ENCODE measurements at regions not wholly inside any gene's neighbourhood (a gene's known extent, or its start where the extent isn't known, plus 50 kb on each side); places are given as distances from the start of the nearest gene placed in this dataset.

DNA sequence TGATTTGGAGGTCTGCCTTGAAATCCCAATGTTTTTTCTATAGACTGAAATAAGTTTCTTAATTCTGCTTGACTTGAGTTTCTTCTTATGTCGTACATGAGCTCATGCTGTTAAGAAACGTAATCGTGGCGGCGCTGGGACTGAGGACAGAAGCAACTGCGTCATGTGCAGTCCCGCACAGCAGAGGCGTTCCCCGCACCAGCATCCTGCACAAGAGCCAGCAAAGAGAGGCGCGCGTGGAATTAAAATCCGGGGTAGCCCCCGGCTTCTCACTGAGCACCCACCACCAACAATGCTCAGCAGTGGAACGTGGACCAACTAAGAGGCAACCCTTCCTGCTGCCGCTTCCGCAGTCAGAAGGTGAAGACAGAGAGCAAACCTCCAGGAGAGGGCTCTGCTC, 496.2 kb upstream of the ADAMTS16 start:
- Mint-ChIP-seq H3K27me3 (no peaks in the 10 kb centered on the region), H3K27ac (no peak overlapping the region), H3K9me3 (peaks cover 11% of the 10 kb centered on the region), H3K4me1 (ENCODE audit: low read depth) (no peaks in the 10 kb centered on the region), H3K4me3 (no peak overlapping the region), H3K36me3 (ENCODE audit: low read depth) (no peaks in the 10 kb centered on the region)
- intact Hi-C loops (cut with micrococcal nuclease), result no loop called here

DNA sequence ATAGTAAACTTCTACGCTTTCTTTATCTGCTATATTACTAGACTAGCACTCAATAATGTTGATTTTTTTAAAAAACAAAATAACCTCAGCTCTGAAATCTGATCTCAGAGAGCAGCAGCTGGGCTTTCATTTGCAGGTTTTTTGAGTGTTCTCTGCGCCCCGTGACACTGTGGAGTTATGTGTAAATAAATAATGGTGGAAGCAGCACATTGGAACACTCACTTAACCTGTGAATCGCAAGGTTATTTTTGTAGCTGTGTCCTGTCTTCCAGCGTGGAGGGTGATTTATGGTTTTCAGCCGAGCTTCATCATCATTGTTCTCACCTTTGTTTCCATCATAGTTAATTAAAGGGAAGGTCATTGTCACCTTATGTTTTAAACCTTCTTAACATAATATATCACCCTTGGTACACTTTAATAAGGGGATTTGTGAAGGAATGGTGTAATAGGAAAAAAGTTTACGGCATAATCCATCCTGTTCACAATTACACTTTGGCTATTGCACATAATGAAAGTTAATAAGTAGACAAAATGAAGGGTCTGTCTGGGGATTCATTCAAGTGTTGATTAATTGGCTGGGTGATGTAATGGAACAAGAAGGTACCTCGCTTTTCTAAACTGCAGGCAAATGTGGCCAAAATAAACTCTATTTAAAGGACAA, 493.3 kb upstream of the ADAMTS16 start:
- Mint-ChIP-seq H3K36me3 (ENCODE audit: low read depth) (no peaks in the 10 kb centered on the region), H3K27ac (no peak overlapping the region), H3K27me3 (no peaks in the 10 kb centered on the region), H3K4me1 (ENCODE audit: low read depth) (no peaks in the 10 kb centered on the region), H3K4me3 (no peak overlapping the region), H3K9me3 (peaks cover 11% of the 10 kb centered on the region)
- intact Hi-C loops (cut with micrococcal nuclease), result no loop called here

DNA sequence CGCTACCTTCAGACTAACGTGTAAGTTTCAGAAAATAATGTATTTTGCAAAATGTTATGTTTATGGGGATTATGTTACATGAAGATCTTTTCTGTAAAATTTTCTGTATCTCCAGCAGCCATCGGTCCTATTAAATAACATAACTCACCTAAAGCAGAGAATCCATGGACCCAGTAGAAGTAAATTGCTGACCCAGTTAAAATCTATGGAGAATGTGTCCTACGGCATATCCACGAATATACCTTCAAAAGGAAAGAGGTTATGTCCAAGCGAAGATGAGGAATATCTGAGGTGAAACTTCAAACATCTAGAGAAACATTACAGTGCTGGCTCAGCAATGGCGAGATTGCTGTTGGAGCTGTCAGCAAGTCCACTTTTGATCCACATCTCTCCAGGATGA, 492.2 kb upstream of the ADAMTS16 start:
- intact Hi-C loops (cut with micrococcal nuclease), result no loop called here
- Mint-ChIP-seq H3K27ac (no peak overlapping the region), H3K36me3 (ENCODE audit: low read depth) (no peaks in the 10 kb centered on the region), H3K9me3 (peaks cover 11% of the 10 kb centered on the region), H3K27me3 (no peaks in the 10 kb centered on the region), H3K4me1 (ENCODE audit: low read depth) (no peaks in the 10 kb centered on the region), H3K4me3 (no peak overlapping the region)

DNA sequence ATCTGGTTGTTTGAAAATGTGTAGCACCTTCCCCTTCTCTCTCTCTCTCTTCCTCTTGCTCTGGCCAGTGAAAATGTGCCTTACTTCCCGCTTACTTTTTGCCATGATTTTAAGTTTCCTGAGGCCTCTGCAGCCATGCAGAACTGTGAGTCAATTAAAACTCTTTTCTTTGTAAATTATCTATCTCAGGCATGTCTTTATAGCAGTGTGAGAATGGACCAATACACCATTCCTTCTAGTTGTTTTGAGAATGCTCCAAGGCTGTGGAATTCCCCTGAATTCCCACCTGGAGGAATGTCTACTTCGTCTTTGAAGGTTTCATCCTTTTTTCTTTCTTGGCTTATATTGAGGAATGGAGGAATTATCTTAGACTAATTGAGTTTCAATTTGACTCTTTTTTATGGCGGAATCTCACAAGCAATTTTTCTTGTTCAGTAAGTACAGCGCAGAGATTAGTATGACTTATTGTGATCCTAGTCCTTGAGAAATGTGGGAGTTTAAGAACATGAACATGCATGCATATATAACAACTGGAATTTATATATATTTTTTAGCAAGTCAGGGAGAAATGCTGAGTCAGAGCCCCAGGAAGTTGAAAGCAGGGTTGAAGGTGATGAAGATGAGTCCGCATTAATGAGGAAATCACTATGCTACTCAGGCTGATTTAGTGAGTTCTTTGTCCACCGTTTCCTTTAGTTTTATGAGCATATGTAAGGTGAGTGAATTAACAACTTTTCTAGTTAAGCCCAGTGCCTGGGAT, 488.1 kb upstream of the ADAMTS16 start:
- H3K36me3 Mint-ChIP-seq (ENCODE audit: low read depth), result no peaks in the 10 kb centered on the region
- no peak overlapping the region for H3K27ac Mint-ChIP-seq
- intact Hi-C loops (cut with micrococcal nuclease), result no loop called here
- H3K9me3 Mint-ChIP-seq, result peaks cover 21% of the 10 kb centered on the region
- H3K4me1 Mint-ChIP-seq (ENCODE audit: low read depth), result no peaks in the 10 kb centered on the region
- no peaks in the 10 kb centered on the region for H3K27me3 Mint-ChIP-seq
- no peak overlapping the region for H3K4me3 Mint-ChIP-seq

DNA sequence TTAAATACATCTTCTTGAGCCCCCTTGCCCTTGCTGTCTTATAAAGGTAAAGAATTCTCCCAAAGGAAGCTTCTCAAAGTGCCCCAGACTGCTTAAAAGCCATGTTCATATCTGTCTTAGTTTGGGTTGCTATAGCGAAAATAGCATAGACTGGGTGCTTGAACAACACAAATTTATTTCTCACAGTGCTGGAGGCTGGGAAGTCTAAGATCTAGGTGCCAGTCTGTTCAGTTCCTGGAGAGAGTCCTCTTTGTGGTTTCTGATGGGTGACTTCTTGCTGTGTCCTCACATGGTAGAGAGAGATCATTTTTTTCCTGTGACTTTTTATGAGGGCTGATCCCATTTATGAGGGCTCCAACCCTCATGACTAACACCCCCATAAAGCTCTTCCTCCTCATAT, 486.7 kb upstream of the ADAMTS16 start:
- Mint-ChIP-seq H3K27ac (no peak overlapping the region), H3K36me3 (ENCODE audit: low read depth) (no peaks in the 10 kb centered on the region), H3K9me3 (peaks cover 27% of the 10 kb centered on the region), H3K27me3 (no peaks in the 10 kb centered on the region), H3K4me1 (ENCODE audit: low read depth) (no peaks in the 10 kb centered on the region), H3K4me3 (no peak overlapping the region)
- intact Hi-C loops (cut with micrococcal nuclease), result no loop called here

DNA sequence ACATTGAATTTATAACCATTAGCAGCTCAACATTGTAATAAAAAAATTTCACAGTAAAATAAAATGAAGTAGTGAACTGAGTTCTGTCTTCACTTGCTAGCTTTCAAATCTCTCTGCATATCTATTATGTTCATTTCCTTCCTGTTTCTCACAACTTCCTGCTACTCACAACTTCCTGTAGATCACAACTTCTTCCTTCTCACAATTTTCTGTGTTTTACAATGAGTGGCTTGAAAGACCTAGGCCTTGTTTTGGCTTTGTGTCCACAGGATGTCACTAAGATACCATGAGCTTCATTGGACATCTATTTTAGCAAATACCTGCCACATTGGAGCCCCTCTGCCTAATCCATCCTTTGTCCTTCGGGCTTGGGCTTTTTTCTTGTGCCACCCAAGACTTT, 480.3 kb upstream of the ADAMTS16 start:
- H3K4me3 Mint-ChIP-seq, result no peak overlapping the region
- H3K27ac Mint-ChIP-seq, result no peak overlapping the region
- H3K36me3 Mint-ChIP-seq (ENCODE audit: low read depth), result no peaks in the 10 kb centered on the region
- intact Hi-C loops (cut with micrococcal nuclease), result no loop called here
- H3K9me3 Mint-ChIP-seq, result peaks cover 39% of the 10 kb centered on the region
- H3K27me3 Mint-ChIP-seq, result no peaks in the 10 kb centered on the region
- H3K4me1 Mint-ChIP-seq (ENCODE audit: low read depth), result no peaks in the 10 kb centered on the region

DNA sequence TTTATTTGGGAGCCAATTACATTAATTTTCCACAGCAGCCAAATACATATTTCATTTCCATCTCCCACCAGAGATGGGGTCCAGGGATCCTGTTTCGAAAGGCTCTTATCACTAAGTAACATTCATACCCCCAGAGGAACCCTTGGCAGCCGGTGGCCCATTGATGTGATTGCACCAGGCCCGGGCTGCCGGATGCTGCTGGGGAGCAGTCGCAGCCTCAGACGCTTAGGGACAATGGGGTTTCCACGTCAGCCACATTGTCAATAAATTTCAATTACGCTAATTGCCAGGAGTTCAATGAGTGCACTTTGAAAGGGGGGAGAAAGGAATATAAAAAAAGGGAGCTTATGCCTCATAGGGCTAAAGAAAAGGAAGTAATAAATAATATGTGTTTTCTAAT, 478.8 kb upstream of the ADAMTS16 start:
- Mint-ChIP-seq H3K27me3 (no peaks in the 10 kb centered on the region), H3K27ac (no peak overlapping the region), H3K4me1 (ENCODE audit: low read depth) (no peaks in the 10 kb centered on the region), H3K36me3 (ENCODE audit: low read depth) (no peaks in the 10 kb centered on the region), H3K9me3 (peaks cover 28% of the 10 kb centered on the region), H3K4me3 (no peak overlapping the region)
- intact Hi-C loops (cut with micrococcal nuclease), result no loop called here

DNA sequence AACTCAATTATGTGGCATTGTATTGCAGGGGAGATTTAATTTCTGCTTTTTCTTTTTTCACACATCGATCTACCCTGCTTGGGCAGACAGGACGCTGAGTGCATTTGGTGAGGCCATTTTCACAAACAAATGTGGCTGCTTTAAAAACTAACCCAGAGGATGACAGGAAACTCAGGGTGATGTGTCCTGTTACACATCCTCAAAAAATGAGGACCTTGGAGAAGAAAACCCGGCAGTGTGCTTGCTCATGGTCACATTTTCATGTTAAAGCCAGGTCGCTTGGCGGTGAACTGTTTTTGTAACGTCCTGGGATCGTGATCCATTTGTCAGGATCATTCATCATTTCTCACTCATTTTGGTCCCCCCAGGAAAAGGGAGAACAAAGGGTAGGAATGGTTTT, 478.3 kb upstream of the ADAMTS16 start:
- peaks cover 23% of the 10 kb centered on the region for H3K9me3 Mint-ChIP-seq
- H3K4me1 Mint-ChIP-seq (ENCODE audit: low read depth), result no peaks in the 10 kb centered on the region
- H3K36me3 Mint-ChIP-seq (ENCODE audit: low read depth), result no peaks in the 10 kb centered on the region
- no peak overlapping the region for H3K27ac Mint-ChIP-seq
- intact Hi-C loops (cut with micrococcal nuclease), result no loop called here
- H3K4me3 Mint-ChIP-seq, result no peak overlapping the region
- no peaks in the 10 kb centered on the region for H3K27me3 Mint-ChIP-seq

DNA sequence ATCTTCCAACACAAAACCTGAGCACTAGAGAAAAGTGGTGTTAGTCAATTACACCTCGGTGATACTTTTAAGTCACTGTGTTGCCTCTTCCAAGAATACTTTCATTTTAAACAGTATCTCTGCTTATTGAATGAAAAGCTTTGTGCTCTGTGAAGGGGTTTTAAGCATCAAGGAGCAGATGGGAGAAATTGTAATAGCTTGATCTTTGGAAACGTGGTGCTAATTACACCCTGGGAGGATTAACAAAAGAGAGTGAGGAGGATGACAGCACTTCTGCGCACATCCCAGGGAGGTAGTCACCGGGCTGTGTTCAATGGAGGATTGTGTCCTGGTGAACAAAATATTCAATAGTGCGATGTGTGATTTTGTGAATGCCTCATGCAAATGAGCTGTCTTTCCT, 477.4 kb upstream of the ADAMTS16 start:
- H3K9me3 Mint-ChIP-seq, result peaks cover 31% of the 10 kb centered on the region
- no peak overlapping the region for H3K4me3 Mint-ChIP-seq
- H3K4me1 Mint-ChIP-seq (ENCODE audit: low read depth), result no peaks in the 10 kb centered on the region
- no peaks in the 10 kb centered on the region for H3K36me3 Mint-ChIP-seq (ENCODE audit: low read depth)
- H3K27me3 Mint-ChIP-seq, result no peaks in the 10 kb centered on the region
- H3K27ac Mint-ChIP-seq, result no peak overlapping the region
- intact Hi-C loops (cut with micrococcal nuclease), result no loop called here

DNA sequence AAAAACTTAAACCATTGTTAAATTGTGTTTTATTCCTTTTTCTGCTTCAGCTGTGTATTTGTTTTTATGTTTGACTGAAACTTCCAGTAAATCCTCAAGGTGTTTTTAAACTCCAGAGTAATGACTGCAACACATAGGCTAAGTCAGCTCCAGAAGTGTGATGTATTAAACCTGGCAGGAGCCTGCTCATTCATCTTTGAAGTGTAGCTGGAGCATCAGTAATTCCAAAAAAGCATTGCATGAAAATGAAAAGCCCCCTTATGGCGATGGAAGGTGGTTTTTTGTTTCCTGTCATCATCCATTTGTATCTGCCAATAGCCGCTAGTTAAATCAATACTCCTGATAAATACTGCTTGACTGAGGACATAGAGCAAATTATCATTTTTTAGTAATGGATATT, 474.2 kb upstream of the ADAMTS16 start:
- intact Hi-C loops (cut with micrococcal nuclease), result no loop called here
- Mint-ChIP-seq H3K27me3 (no peaks in the 10 kb centered on the region), H3K4me3 (no peak overlapping the region), H3K9me3 (peaks cover 32% of the 10 kb centered on the region), H3K36me3 (ENCODE audit: low read depth) (no peaks in the 10 kb centered on the region), H3K4me1 (ENCODE audit: low read depth) (no peaks in the 10 kb centered on the region), H3K27ac (no peak overlapping the region)

DNA sequence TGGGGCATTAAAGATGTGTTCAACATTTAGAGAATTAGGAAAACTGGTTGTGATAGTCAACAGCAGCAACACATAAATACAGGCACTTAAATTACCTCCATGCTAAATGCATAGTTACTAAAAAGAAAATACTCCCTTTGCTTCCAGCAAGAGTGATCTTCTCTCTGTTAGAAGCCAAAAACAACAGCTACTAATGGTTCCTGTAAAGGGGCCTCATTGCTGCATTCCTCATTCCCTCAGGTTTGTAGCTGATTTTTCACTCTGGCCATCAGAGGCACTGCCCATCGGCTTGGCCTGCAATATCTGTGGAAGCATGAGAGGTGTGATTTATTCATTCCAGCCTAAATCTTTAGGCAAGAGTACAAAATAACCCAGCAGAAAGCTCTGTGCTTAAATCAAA, 466.0 kb upstream of the ADAMTS16 start:
- H3K4me1 Mint-ChIP-seq (ENCODE audit: low read depth), result no peaks in the 10 kb centered on the region
- no peaks in the 10 kb centered on the region for H3K36me3 Mint-ChIP-seq (ENCODE audit: low read depth)
- peaks cover 31% of the 10 kb centered on the region for H3K9me3 Mint-ChIP-seq
- no peaks in the 10 kb centered on the region for H3K27me3 Mint-ChIP-seq
- no peak overlapping the region for H3K4me3 Mint-ChIP-seq
- no peak overlapping the region for H3K27ac Mint-ChIP-seq
- intact Hi-C loops (cut with micrococcal nuclease), result no loop called here

DNA sequence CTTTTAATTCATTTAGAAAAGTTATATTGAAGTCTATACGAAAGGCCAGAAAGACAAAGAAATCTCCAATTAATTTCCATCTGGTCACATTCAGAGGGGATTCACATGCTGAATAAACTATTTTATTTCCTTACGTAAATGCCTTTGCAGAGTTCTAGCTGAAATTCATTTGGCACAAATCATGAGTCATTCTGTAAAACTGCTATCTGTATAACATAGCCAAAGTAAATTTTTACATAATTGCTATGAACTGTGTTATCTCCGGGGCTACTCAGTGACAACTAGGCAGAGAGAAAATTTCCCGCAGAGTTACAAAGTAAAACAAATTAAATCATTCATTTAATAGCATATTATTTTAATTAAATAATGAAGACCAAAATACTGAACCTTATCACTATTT, 463.2 kb upstream of the ADAMTS16 start:
- Mint-ChIP-seq H3K27ac (no peak overlapping the region), H3K4me1 (ENCODE audit: low read depth) (no peaks in the 10 kb centered on the region), H3K27me3 (no peaks in the 10 kb centered on the region), H3K36me3 (ENCODE audit: low read depth) (no peaks in the 10 kb centered on the region), H3K9me3 (peaks cover 39% of the 10 kb centered on the region), H3K4me3 (no peak overlapping the region)
- intact Hi-C loops (cut with micrococcal nuclease), result no loop called here

DNA sequence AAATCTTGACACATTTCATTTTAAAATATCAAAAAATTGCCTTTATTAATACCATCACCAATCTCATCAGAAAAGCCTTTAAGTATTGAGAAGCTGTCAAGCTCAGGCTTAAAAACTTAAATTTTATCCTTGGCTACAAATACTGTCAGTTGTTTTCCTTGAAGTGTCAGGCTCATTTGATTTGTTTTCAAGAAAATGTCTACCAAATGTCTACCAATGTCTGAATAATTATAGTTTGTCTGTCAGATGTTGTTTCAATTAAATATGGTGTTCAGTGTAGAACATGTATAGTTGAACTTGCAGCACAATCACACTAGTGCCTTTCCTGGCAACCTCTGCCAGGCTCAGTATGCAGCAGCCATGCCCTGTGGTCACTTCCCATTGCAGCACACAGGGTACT, 455.2 kb upstream of the ADAMTS16 start:
- Mint-ChIP-seq H3K36me3 (ENCODE audit: low read depth) (no peaks in the 10 kb centered on the region), H3K4me1 (ENCODE audit: low read depth) (no peaks in the 10 kb centered on the region), H3K4me3 (no peak overlapping the region), H3K27me3 (no peaks in the 10 kb centered on the region), H3K9me3 (peaks cover 28% of the 10 kb centered on the region), H3K27ac (no peak overlapping the region)
- intact Hi-C loops (cut with micrococcal nuclease), result no loop called here

DNA sequence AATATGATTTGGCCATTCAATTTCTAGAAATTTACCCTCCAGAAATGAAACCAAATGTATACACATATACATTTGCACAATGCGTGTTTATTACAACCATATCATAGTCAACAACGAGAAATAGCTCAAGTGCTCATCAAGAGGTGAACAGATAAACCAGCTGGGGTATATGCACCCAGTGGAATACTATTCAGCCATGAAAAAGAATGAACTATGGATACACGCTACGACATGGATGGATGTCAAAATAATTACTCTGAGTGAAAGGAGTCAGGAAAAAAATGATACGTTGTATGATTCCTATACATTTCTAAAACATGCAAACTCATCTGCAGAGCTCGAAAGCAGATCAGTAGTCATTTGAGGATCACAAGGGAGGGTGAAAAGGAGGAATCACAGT, 441.5 kb upstream of the ADAMTS16 start:
- no peaks in the 10 kb centered on the region for H3K4me1 Mint-ChIP-seq (ENCODE audit: low read depth)
- no peaks in the 10 kb centered on the region for H3K27me3 Mint-ChIP-seq
- intact Hi-C loops (cut with micrococcal nuclease), result no loop called here
- no peak overlapping the region for H3K4me3 Mint-ChIP-seq
- no peaks in the 10 kb centered on the region for H3K9me3 Mint-ChIP-seq
- H3K27ac Mint-ChIP-seq, result no peak overlapping the region
- no peaks in the 10 kb centered on the region for H3K36me3 Mint-ChIP-seq (ENCODE audit: low read depth)

DNA sequence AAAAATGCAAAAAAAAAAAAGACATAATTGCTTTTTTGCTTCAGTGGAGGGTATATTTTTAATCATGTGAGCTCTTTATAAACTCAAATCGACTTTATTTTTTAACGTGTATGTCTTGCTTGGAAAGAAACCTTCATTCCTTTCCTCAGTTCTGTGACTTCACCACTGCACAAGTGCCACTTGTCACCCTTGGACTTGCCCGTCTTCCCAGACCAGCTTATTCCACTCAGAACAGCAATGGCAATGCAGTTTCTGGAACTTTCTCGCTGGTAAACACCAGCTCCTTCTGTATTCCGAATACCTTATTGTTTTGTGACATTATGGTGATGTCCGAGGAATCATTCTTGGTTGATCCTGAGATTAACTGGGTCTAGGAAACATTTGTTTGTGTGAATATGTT, 440.5 kb upstream of the ADAMTS16 start:
- Mint-ChIP-seq H3K27me3 (no peaks in the 10 kb centered on the region), H3K9me3 (no peaks in the 10 kb centered on the region), H3K4me3 (no peak overlapping the region), H3K4me1 (ENCODE audit: low read depth) (no peaks in the 10 kb centered on the region), H3K27ac (no peak overlapping the region), H3K36me3 (ENCODE audit: low read depth) (no peaks in the 10 kb centered on the region)
- intact Hi-C loops (cut with micrococcal nuclease), result no loop called here
